Large intestine (tissue), 3 donors: ENCODE measurements at regions not wholly inside any gene's neighbourhood (a gene's known extent, or its start where the extent isn't known, plus 50 kb on each side); places are given as distances from the start of the nearest gene placed in this dataset.

ENCODE experiments used
- DNase-seq, 2 donors: peaks; one replicate each; pipeline versions ENCODE4 v3.0.0 to v3.0.0-alpha.2; 2013
- H3K27ac ChIP-seq: one replicate; pipeline ENCODE4 v1.5.1; 2013; ENCODE audit warnings: low read length
- H3K27me3 ChIP-seq: 2 replicates; pipeline ENCODE4 v1.6.1; 2013; ENCODE audit warnings: low read length; ENCODE audit not compliant: control insufficient read depth, insufficient read depth
- H3K36me3 ChIP-seq: 2 replicates; pipeline ENCODE4 v1.6.1; 2013; ENCODE audit warnings: low read length; ENCODE audit not compliant: control insufficient read depth, insufficient read depth
- H3K4me1 ChIP-seq: one replicate; pipeline ENCODE4 v1.6.1; 2013; ENCODE audit warnings: low read length; ENCODE audit not compliant: control insufficient read depth, insufficient read depth
- H3K4me3 ChIP-seq: one replicate; pipeline ENCODE4 v1.5.1; 2013; ENCODE audit warnings: low read length
- H3K9me3 ChIP-seq: one replicate; pipeline ENCODE4 v1.6.1; 2013; ENCODE audit warnings: mild to moderate bottlenecking, low read depth, low read length, moderate library complexity; ENCODE audit not compliant: control insufficient read depth
- WGBS: methylation state at CpG from one replicate; pipeline ENCODE4 v1.1.5; 2013; ENCODE audit warnings: low lambda C conversion rate; ENCODE audit not compliant: insufficient coverage; 5-methylcytosine and 5-hydroxymethylcytosine counted together

DNA sequence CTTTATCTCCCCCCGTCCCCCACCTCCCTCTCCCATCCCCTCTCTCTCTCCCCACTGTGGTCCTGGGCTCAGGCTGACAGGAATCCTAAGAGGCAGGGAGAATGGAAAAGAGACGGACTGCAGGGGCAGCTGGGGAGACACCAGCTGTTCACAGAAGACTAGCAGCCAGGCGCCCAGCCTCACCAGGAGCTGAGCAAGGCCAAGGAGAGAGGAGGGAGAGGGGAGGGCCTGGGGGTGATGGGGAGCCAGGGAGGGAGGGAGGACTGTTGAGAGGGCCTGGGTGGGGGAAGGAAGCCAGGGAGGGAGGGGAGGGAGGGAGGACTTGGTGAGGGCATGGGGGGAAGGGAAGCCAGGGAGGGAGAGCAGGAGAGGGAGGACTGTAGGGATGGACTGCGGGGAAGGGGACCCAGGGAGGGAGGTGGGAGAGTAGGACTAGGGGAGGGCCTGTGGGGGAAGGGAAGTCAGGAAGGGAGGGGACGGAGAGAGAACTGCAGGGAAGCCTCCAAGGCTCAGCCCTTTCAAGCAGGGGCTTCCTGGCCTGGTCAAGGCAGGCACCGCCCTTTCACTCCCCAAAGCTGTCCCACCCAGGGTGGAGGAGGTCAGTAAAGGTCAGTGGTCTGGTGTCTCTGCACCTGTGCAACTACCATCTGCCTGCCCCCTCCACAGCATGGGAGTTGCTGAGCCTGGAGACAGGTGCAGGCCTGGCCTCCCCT lies 517.7 kb upstream of the MYT1L start:
- DNase-seq: peak; percentile 14 to 16
- no CpG with 5 or more reads among the region's 6 CpGs for WGBS

DNA sequence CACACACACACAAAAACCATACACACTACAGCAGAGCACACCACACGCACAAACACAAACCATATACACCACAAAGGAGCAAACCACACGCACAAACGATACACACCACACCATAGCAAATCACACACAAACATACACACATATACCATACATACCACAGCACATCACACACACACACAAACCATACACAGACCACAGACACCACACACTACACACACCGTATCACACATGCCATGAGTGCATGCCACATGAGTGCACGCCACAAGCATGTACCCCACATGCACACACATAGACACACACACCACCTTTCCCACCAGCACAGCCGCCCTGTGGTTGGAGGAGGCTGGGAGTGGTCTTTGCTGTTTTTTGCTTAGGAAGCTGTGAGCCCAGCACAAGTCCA lies 517.1 kb upstream of the MYT1L start:
- H3K27me3 ChIP-seq: no peaks in the 10 kb centered on the region
- H3K4me1 ChIP-seq: no peaks in the 10 kb centered on the region
- H3K9me3 ChIP-seq: no peaks in the 10 kb centered on the region
- no peak overlapping the region for H3K4me3 ChIP-seq
- no peak overlapping the region for H3K27ac ChIP-seq
- no peak for DNase-seq
- WGBS: no CpG with 5 or more reads among the region's 6 CpGs
- no peaks in the 10 kb centered on the region for H3K36me3 ChIP-seq

More for the DNA sequence above, 517.7 kb upstream of the MYT1L start:
- Histone ChIP-seq H3K4me1 (no peaks in the 10 kb centered on the region), H3K27me3 (no peaks in the 10 kb centered on the region), H3K36me3 (no peaks in the 10 kb centered on the region), H3K27ac (no peak overlapping the region), H3K4me3 (no peak overlapping the region), H3K9me3 (no peaks in the 10 kb centered on the region)

DNA sequence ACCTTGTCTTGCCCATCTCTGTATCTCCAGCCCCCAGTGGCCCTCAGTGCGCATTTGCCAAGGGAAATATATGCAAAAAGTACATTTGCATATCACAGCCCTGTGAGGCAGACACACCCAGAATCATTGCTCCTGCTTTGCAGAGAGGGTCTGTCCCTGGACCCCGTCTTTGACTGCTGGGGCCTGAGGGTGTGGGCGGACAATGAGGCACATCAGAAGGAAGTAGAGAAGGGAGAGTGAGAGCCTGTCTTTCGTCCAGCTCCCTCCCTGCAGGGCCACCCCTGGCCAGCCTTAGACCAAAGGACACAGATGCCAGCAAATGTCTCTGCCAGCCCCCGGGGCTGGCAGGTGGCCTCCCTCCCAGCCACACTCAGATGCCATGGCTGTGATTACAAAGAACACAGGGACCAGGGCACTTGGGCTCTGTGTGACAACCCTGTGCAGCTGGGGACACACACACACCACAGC lies 516.2 kb upstream of the MYT1L start:
- no peaks in the 10 kb centered on the region for H3K27me3 ChIP-seq
- H3K36me3 ChIP-seq: no peaks in the 10 kb centered on the region
- H3K4me3 ChIP-seq: no peak overlapping the region
- WGBS: no CpG with 5 or more reads among the region's 5 CpGs
- H3K9me3 ChIP-seq: no peaks in the 10 kb centered on the region
- no peak for DNase-seq
- no peak overlapping the region for H3K27ac ChIP-seq
- H3K4me1 ChIP-seq: no peaks in the 10 kb centered on the region

DNA sequence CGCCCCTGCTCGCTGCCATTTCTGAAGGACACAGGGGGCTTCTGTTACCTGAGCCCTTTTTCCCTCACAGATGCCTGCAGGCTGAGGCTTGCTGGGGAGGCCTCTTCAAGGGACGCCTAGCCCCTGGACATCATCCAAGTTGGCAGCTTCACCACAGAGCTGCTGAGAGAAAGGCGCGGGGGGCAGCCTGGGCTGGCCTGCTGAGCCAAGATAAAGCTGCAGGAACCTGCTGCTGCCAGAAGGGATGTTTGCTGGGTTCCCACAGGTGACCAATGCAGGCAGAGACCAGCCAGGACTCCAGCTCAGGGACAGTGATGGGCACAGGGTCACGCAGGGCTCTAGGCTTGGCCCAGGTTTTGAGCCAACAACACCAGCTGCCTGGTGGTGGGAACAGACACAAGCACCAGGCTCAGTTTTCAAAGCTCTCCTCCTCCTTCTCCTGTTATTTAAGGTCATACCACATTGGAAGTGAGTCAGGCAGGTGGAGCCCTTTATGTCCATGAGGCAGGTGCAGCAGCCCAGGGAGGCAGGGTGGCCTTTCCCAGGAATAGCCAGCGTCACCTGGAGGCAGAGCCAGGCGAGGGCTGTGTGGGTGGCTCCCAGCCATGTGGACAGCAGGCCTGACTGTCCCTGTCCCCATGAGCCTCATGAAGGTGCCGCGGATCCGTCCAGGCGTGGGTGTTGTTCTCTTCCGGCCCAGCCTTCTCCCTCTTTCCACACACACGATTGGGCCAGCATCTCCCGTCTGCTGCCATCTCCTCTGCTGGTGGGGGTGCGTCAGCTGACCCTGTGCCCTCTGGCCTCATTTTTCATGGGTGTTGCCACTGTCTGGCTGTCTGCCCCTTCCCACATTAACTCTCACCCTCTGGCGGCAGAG lies 515.5 kb upstream of the MYT1L start:
- no peaks in the 10 kb centered on the region for H3K4me1 ChIP-seq
- no peak overlapping the region for H3K27ac ChIP-seq
- H3K4me3 ChIP-seq: no peak overlapping the region
- peak in 1 of 2 donors; percentile 24 for DNase-seq
- H3K27me3 ChIP-seq: no peaks in the 10 kb centered on the region
- H3K9me3 ChIP-seq: no peaks in the 10 kb centered on the region
- no CpG with 5 or more reads among the region's 17 CpGs for WGBS
- H3K36me3 ChIP-seq: no peaks in the 10 kb centered on the region

DNA sequence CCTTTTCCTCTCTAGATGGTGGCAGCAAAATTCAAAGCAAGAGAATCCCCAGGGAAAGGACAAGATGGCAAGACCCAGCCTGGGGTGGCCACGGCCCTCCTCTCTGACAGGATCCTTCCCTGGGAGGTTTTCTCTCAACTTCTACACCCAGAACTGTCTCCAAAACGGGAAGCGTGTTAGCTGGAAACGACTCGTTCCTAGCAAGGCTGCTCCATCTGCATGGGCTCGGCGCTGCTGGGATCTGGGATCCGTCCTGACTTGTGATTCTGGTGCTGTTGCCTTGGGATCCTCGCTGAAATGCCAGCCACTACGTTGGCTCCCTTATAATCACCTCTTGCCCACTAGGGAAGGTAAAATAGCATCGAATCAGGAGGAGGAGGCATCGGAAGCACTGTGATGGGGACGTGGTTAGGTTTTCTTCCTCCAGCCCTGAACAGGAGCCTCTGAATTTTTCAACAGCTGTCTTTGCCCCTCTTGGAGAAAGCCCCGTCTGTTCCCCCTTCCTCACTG lies 514.8 kb upstream of the MYT1L start:
- Histone ChIP-seq H3K27ac (no peak overlapping the region), H3K36me3 (no peaks in the 10 kb centered on the region), H3K4me3 (no peak overlapping the region), H3K9me3 (no peaks in the 10 kb centered on the region), H3K27me3 (no peaks in the 10 kb centered on the region), H3K4me1 (no peaks in the 10 kb centered on the region)
- WGBS: no CpG with 5 or more reads among the region's 14 CpGs
- DNase-seq: no peak

DNA sequence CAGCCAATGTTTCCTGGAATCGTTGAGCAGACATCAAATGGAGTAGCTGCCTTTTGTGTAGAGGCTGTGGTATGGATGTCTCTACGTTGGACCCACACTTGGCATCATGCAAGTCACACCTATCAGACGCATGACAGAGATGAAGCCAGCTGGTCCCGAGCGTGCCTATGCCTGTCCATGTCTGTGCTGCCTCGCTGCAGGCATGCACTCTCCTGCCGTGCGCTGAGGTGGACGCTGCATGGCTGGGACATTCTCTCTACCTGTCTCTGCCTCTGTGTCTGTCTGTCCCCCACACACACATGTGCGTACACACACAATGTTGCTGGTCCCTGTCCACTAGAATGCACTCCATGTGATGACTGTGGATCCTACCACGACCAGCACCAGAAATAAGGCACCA lies 514.2 kb upstream of the MYT1L start:
- DNase-seq: no peak
- Histone ChIP-seq H3K27me3 (no peaks in the 10 kb centered on the region), H3K4me3 (no peak overlapping the region), H3K9me3 (no peaks in the 10 kb centered on the region), H3K4me1 (no peaks in the 10 kb centered on the region), H3K27ac (no peak overlapping the region), H3K36me3 (no peaks in the 10 kb centered on the region)
- no CpG with 5 or more reads among the region's 11 CpGs for WGBS

DNA sequence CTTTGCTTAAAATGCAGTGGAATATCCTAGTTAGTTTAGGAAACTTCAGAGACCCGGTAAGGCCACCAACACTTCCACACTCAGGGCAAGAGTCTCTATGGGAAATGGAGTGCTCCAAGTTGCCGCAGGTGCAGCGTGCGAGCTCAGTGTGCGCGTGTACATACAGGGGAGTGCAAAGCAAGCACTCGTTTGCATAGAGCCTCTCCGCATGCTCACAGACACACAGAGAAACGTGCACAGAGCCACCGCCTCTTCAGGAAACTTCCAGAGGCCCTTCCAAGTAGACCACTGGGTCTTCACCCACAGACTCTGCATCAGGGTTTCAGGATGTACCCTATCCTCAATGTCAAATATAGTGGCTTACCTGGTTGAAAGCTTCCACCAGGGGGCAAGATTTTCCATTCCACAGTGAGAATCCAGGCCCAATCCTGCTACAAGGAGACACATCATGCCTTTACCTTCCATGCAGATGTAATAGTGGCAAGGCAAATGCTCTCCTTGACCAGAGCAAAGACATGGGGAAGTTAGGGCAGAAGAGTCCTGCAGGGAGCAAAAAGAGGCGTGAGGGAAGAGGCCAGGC lies 513.0 kb upstream of the MYT1L start:
- Histone ChIP-seq H3K4me3 (no peak overlapping the region), H3K27me3 (no peaks in the 10 kb centered on the region), H3K27ac (no peak overlapping the region), H3K4me1 (no peaks in the 10 kb centered on the region), H3K9me3 (no peaks in the 10 kb centered on the region), H3K36me3 (no peaks in the 10 kb centered on the region)
- no peak for DNase-seq
- WGBS: no CpG with 5 or more reads among the region's 11 CpGs

DNA sequence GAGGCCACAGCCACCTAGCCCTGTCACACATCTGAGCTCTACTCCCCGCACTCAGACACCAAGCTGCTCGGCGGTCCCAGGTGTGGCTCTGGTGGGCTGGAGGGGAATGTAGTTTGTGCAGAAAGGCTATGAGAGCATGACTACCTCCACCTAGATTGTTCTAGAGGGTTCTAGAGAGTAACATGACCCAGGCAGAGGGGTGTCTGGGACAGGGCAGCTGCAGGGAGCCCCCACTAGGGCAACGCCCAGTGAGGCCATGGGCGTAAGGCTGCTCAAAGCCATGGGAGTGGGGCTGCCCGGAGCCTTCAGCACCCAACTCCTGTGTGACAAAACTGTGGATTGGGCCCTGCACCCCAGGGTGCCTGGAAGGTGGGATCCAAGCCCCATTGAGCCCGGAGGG lies 511.4 kb upstream of the MYT1L start:
- no peaks in the 10 kb centered on the region for H3K4me1 ChIP-seq
- no peaks in the 10 kb centered on the region for H3K27me3 ChIP-seq
- H3K27ac ChIP-seq: no peak overlapping the region
- H3K4me3 ChIP-seq: no peak overlapping the region
- no CpG with 5 or more reads among the region's 7 CpGs for WGBS
- no peak for DNase-seq
- H3K36me3 ChIP-seq: no peaks in the 10 kb centered on the region
- no peaks in the 10 kb centered on the region for H3K9me3 ChIP-seq

DNA sequence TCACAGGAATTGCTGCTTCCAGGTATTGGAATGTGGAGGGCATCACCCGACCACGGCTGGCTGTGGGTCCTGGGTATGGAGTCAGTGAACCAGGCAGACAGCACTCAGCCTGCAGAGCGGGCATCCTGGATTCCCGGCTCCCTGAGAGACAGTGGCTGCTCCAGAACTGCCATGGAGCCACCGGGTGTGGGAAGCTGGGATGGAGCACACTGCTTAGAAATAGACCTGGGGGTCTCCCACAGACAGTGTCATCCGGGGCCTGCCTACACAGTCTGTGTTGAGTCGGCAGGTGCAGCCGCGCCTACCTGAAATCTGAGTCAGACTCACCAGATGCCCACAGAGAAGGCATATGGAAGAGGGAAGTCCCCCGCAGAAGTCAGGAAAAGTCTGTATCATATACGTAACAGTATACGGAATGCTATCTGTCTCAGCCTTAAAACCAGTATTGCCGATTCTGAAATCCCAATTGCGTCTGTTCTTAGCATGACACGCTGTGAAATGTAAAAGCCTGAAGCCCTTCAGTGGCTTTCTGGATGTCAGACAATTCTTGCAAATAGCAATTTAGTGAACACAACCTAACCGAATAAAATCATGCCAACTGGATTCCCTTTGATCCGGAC lies 509.7 kb upstream of the MYT1L start:
- Histone ChIP-seq H3K27me3 (no peaks in the 10 kb centered on the region), H3K4me3 (no peak overlapping the region), H3K9me3 (no peaks in the 10 kb centered on the region), H3K27ac (no peak overlapping the region), H3K36me3 (no peaks in the 10 kb centered on the region), H3K4me1 (no peaks in the 10 kb centered on the region)
- WGBS: 81% methylated on average over 3 of the region's 17 CpGs
- DNase-seq: no peak
